ENCODE measurements at regions not wholly inside any gene's neighbourhood (a gene's known extent, or its start where the extent isn't known, plus 50 kb on each side); places are given as distances from the start of the nearest gene placed in this dataset.

- DNase-seq (ENCODE audit: low spot score), result no peak
Observed at GRCh38 chr13:91270031-91270430, 77.5 kb upstream of the MIR17HG start.

- DNase-seq (ENCODE audit: low spot score), result no peak
Observed at GRCh38 chr13:91272235-91272777, 75.2 kb upstream of the MIR17HG start.

GRCh38 chr13:91273675-91274074 lies 73.8 kb upstream of the MIR17HG start:
- DNase-seq (ENCODE audit: low spot score), result no peak

- DNase-seq (ENCODE audit: low spot score), result no peak
Observed at GRCh38 chr13:91277013-91277676, 70.3 kb upstream of the MIR17HG start.

- DNase-seq (ENCODE audit: low spot score), result no peak
Observed at GRCh38 chr13:91278291-91278690, 69.2 kb upstream of the MIR17HG start.

- no peak for DNase-seq (ENCODE audit: low spot score)
Observed at GRCh38 chr13:91278888-91279287, 68.6 kb upstream of the MIR17HG start.

- no peak for DNase-seq (ENCODE audit: low spot score)
Observed at GRCh38 chr13:91280801-91281200, 66.7 kb upstream of the MIR17HG start.

GRCh38 chr13:91284335-91284734 lies 63.2 kb upstream of the MIR17HG start:
- no peak for DNase-seq (ENCODE audit: low spot score)

- DNase-seq (ENCODE audit: low spot score), result no peak
Observed at GRCh38 chr13:91286317-91286716, 61.2 kb upstream of the MIR17HG start.

- DNase-seq (ENCODE audit: low spot score), result no peak
Observed at GRCh38 chr13:91291078-91291477, 56.4 kb upstream of the MIR17HG start.

GRCh38 chr13:91292630-91293221 lies 54.8 kb upstream of the MIR17HG start:
- no peak for DNase-seq (ENCODE audit: low spot score)

GRCh38 chr13:91295712-91296410 lies 51.6 kb upstream of the MIR17HG start:
- DNase-seq (ENCODE audit: low spot score), result no peak

- DNase-seq (ENCODE audit: low spot score), result no peak
Observed at GRCh38 chr13:91297503-91297902, 50.0 kb upstream of the MIR17HG start.

All from mucosa of gallbladder (tissue), 1 donor.